ENCODE measurements at regions not wholly inside any gene's neighbourhood (a gene's known extent, or its start where the extent isn't known, plus 50 kb on each side); places are given as distances from the start of the nearest gene placed in this dataset.

GRCh38 chr4:177010418-177010817, 217.7 kb upstream of the VEGFC start:
- intact Hi-C loops (cut with micrococcal nuclease): no loop called here
- Mint-ChIP-seq H3K4me3 (no peak overlapping the region), H3K27me3 (ENCODE audit: low read depth in 2 of 2) (no peaks in the 10 kb centered on the region), H3K27ac (no peak overlapping the region), H3K9me3 (peaks cover 8 to 10% of the 10 kb centered on the region in 2 donors), H3K4me1 (no peaks in the 10 kb centered on the region), H3K36me3 (no peaks in the 10 kb centered on the region)
- ATAC-seq (no peak), DNase-seq (no peak)
- Histone ChIP-seq H3K27me3 (ENCODE audit: control insufficient read depth, insufficient read depth, low read length) (no peaks in the 10 kb centered on the region), H3K27ac (ENCODE audit: low read length) (no peak overlapping the region), H3K4me1 (ENCODE audit: control insufficient read depth, insufficient read depth, low read length) (no peaks in the 10 kb centered on the region), H3K9me3 (ENCODE audit: control insufficient read depth, insufficient read depth, low read length) (peaks cover 8% of the 10 kb centered on the region), H3K4me3 (ENCODE audit: low read length) (no peak overlapping the region), H3K36me3 (ENCODE audit: control insufficient read depth, insufficient read depth, low read length) (no peaks in the 10 kb centered on the region)
- no peak for TF ChIP-seq CTCF (IDR thresholded peaks at IDR 0.05)
- 43% methylated on average over 2 of the region's 2 CpGs for WGBS (ENCODE audit: insufficient coverage)

GRCh38 chr4:177012918-177013545, 220.3 kb upstream of the VEGFC start:
- Histone ChIP-seq H3K4me3 (ENCODE audit: low read length) (no peak overlapping the region), H3K36me3 (ENCODE audit: control insufficient read depth, insufficient read depth, low read length) (no peaks in the 10 kb centered on the region), H3K4me1 (ENCODE audit: control insufficient read depth, insufficient read depth, low read length) (no peaks in the 10 kb centered on the region), H3K9me3 (ENCODE audit: control insufficient read depth, insufficient read depth, low read length) (peaks cover 14% of the 10 kb centered on the region), H3K27ac (ENCODE audit: low read length) (no peak overlapping the region), H3K27me3 (ENCODE audit: control insufficient read depth, insufficient read depth, low read length) (no peaks in the 10 kb centered on the region)
- 100% methylated on average over 1 of the region's 1 CpG for WGBS (ENCODE audit: insufficient coverage)
- intact Hi-C loops (cut with micrococcal nuclease): no loop called here
- Mint-ChIP-seq H3K36me3 (no peaks in the 10 kb centered on the region), H3K9me3 (peaks cover 14 to 17% of the 10 kb centered on the region in 2 donors), H3K27ac (no peak overlapping the region), H3K27me3 (ENCODE audit: low read depth in 2 of 2) (no peaks in the 10 kb centered on the region), H3K4me3 (no peak overlapping the region), H3K4me1 (no peaks in the 10 kb centered on the region)
- DNase-seq (no peak), ATAC-seq (no peak)
- TF ChIP-seq CTCF (IDR thresholded peaks at IDR 0.05): no peak

- peaks cover 10 to 25% of the 10 kb centered on the region in 2 donors for H3K9me3 Mint-ChIP-seq
- H3K27me3 Mint-ChIP-seq (ENCODE audit: low read depth in 2 of 2): no peaks in the 10 kb centered on the region
- WGBS (ENCODE audit: insufficient coverage): 40% methylated on average over 1 of the region's 1 CpG
- peaks cover 14% of the 10 kb centered on the region for H3K9me3 ChIP-seq (ENCODE audit: control insufficient read depth, insufficient read depth, low read length)
- no peak overlapping the region for H3K4me3 Mint-ChIP-seq
- no peak for DNase-seq
- no peak overlapping the region for H3K4me3 ChIP-seq (ENCODE audit: low read length)
- H3K27ac Mint-ChIP-seq: no peak overlapping the region
- no peaks in the 10 kb centered on the region for H3K4me1 ChIP-seq (ENCODE audit: control insufficient read depth, insufficient read depth, low read length)
- H3K4me1 Mint-ChIP-seq: no peaks in the 10 kb centered on the region
- ATAC-seq: no peak
- TF ChIP-seq CTCF (IDR thresholded peaks at IDR 0.05): no peak
- H3K27ac ChIP-seq (ENCODE audit: low read length): no peak overlapping the region
- no peaks in the 10 kb centered on the region for H3K36me3 Mint-ChIP-seq
- intact Hi-C loops (cut with micrococcal nuclease): no loop called here
- no peaks in the 10 kb centered on the region for H3K36me3 ChIP-seq (ENCODE audit: control insufficient read depth, insufficient read depth, low read length)
- no peaks in the 10 kb centered on the region for H3K27me3 ChIP-seq (ENCODE audit: control insufficient read depth, insufficient read depth, low read length)
Measured at GRCh38 chr4:177016541-177017141, 223.9 kb upstream of the VEGFC start.

GRCh38 chr4:177023951-177024350, 231.2 kb upstream of the VEGFC start:
- Histone ChIP-seq H3K4me1 (ENCODE audit: control insufficient read depth, insufficient read depth, low read length) (no peaks in the 10 kb centered on the region), H3K27ac (ENCODE audit: low read length) (no peak overlapping the region), H3K27me3 (ENCODE audit: control insufficient read depth, insufficient read depth, low read length) (no peaks in the 10 kb centered on the region), H3K9me3 (ENCODE audit: control insufficient read depth, insufficient read depth, low read length) (no peaks in the 10 kb centered on the region), H3K36me3 (ENCODE audit: control insufficient read depth, insufficient read depth, low read length) (no peaks in the 10 kb centered on the region), H3K4me3 (ENCODE audit: low read length) (no peak overlapping the region)
- Mint-ChIP-seq H3K27ac (no peak overlapping the region), H3K9me3 (peaks cover 17% of the 10 kb centered on the region in 2 donors), H3K27me3 (ENCODE audit: low read depth in 2 of 2) (no peaks in the 10 kb centered on the region), H3K4me3 (no peak overlapping the region), H3K4me1 (no peaks in the 10 kb centered on the region), H3K36me3 (no peaks in the 10 kb centered on the region)
- no peak for DNase-seq
- 79% methylated on average over 3 of the region's 3 CpGs for WGBS (ENCODE audit: insufficient coverage)
- no peak for ATAC-seq
- no peak for TF ChIP-seq CTCF (IDR thresholded peaks at IDR 0.05)
- intact Hi-C loops (cut with micrococcal nuclease): no loop called here

Measured in natural killer cell (primary cell).